ENCODE measurements at regions not wholly inside any gene's neighbourhood (a gene's known extent, or its start where the extent isn't known, plus 50 kb on each side); places are given as distances from the start of the nearest gene placed in this dataset.

GRCh38 chr18:28466204-28466603, 289.3 kb upstream of the CDH2 start:
- DNase-seq: no peak
- no peak overlapping the region for H3K27ac ChIP-seq (ENCODE audit: insufficient read length, low read depth, low read length)
- no peak overlapping the region for H4K91ac ChIP-seq (ENCODE audit: insufficient read length, low read depth, low read length)
- H3K23me2 ChIP-seq (ENCODE audit: insufficient read length, low read depth, low read length, poor library complexity, severe bottlenecking): no peaks in the 10 kb centered on the region
- H2BK12ac ChIP-seq (ENCODE audit: insufficient read length, low read depth, low read length): no peak overlapping the region
- no peaks in the 10 kb centered on the region for H3K9me3 ChIP-seq (ENCODE audit: control insufficient read depth, low read depth, low read length)
- Mint-ChIP-seq H3K9me3 (peaks cover 0 to 4% of the 10 kb centered on the region in 2 experiments; a peak in 2 of 5 replicates), H3K4me1 (no peaks in the 10 kb centered on the region; a peak in 1 of 4 replicates), H3K27me3 (ENCODE audit: low read depth) (no peaks in the 10 kb centered on the region), H3K4me3 (no peak overlapping the region), H3K27ac (no peak overlapping the region), H3K36me3 (ENCODE audit: insufficient read depth in 1 of 3, low read depth in 3 of 3) (peaks cover 0 to 10% (median 0%) of the 10 kb centered on the region in 3 experiments; a peak in 3 of 7 replicates)
- no peak overlapping the region for H3K23ac ChIP-seq (ENCODE audit: insufficient read length, low read depth, low read length)
- no peak overlapping the region for H3T11ph ChIP-seq (ENCODE audit: low read length)
- H3K18ac ChIP-seq (ENCODE audit: insufficient read length, low read depth, low read length): no peak overlapping the region
- TF ChIP-seq, protein P1, sequence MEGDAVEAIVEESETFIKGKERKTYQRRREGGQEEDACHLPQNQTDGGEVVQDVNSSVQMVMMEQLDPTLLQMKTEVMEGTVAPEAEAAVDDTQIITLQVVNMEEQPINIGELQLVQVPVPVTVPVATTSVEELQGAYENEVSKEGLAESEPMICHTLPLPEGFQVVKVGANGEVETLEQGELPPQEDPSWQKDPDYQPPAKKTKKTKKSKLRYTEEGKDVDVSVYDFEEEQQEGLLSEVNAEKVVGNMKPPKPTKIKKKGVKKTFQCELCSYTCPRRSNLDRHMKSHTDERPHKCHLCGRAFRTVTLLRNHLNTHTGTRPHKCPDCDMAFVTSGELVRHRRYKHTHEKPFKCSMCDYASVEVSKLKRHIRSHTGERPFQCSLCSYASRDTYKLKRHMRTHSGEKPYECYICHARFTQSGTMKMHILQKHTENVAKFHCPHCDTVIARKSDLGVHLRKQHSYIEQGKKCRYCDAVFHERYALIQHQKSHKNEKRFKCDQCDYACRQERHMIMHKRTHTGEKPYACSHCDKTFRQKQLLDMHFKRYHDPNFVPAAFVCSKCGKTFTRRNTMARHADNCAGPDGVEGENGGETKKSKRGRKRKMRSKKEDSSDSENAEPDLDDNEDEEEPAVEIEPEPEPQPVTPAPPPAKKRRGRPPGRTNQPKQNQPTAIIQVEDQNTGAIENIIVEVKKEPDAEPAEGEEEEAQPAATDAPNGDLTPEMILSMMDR (conservative IDR thresholded peaks at IDR 0.05): no peak
- H3K79me1 ChIP-seq (ENCODE audit: insufficient read depth, low read depth, low read length, poor library complexity, severe bottlenecking): no peaks in the 10 kb centered on the region
- H3K56ac ChIP-seq (ENCODE audit: insufficient read length, low read depth, low read length): no peak overlapping the region
- no peak overlapping the region for H3K14ac ChIP-seq (ENCODE audit: insufficient read depth, low read length)
- H4K8ac ChIP-seq (replicated peaks; ENCODE audit: insufficient read length, low read depth, low read length): no peak overlapping the region
- no peak overlapping the region for H4K5ac ChIP-seq (ENCODE audit: insufficient read length, low read depth, low read length)
- no peaks in the 10 kb centered on the region for H3K27me3 ChIP-seq (ENCODE audit: insufficient read depth, low read length)
- H3K4me1 ChIP-seq (ENCODE audit: insufficient read depth, low read length): no peaks in the 10 kb centered on the region
- H2BK5ac ChIP-seq (ENCODE audit: insufficient read length, low read length): no peak overlapping the region
- no peak overlapping the region for H3K4ac ChIP-seq (ENCODE audit: low read depth, low read length)
- no peak overlapping the region for H2BK20ac ChIP-seq (ENCODE audit: low read depth, low read length, poor library complexity, severe bottlenecking)
- H3K4me2 ChIP-seq (ENCODE audit: insufficient read depth, insufficient read length, low read length): no peak overlapping the region
- no peak overlapping the region for H2AFZ ChIP-seq (ENCODE audit: low read length)
- no peaks in the 10 kb centered on the region for H3K79me2 ChIP-seq (ENCODE audit: insufficient read depth, low read length)
- H2AK5ac ChIP-seq (ENCODE audit: insufficient read length, low read length): no peak overlapping the region
- H2BK15ac ChIP-seq (ENCODE audit: low read depth, low read length): no peak overlapping the region
- H3K9ac ChIP-seq (ENCODE audit: extremely low read depth, insufficient read length, low read length): no peak overlapping the region
- no peak overlapping the region for H2BK120ac ChIP-seq (ENCODE audit: low read depth, low read length, poor library complexity, severe bottlenecking)
- no CpG with 5 or more reads among the region's 2 CpGs for WGBS (ENCODE audit: extremely low coverage, insufficient read length, low lambda C conversion rate)
- H4K20me1 ChIP-seq (ENCODE audit: control insufficient read depth, insufficient read depth, insufficient read length): no peaks in the 10 kb centered on the region
